ENCODE measurements at regions not wholly inside any gene's neighbourhood (a gene's known extent, or its start where the extent isn't known, plus 50 kb on each side); places are given as distances from the start of the nearest gene placed in this dataset.

DNA sequence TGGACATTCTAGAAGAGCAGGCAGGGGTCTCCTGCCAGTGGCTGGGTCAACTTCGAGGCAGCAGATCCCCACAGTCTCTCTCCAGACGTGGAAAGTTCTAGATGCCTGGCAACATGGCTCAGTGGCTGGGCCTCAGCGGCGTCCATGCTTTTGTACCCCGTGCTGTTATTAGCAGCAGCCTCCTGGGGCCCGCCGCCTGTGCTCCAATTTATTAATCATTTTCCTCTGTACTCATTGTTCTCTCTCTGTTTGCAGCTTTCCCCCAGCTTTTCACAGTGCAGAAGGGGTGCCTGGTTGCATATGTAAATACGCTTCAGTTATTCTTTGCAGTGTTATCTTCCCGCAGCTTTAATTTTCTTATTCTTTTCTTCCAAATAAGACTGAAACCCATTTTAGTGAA is 515.1 kb downstream of the TBC1D22A start:
- TF ChIP-seq GATA2 (IDR thresholded peaks at IDR 0.05; ENCODE audit: low read depth, low read length) (no peak), GATA3 (IDR thresholded peaks at IDR 0.05; ENCODE audit: low read depth, low read length) (no peak)
